GM13976 (cell line): ENCODE measurements at regions not wholly inside any gene's neighbourhood (a gene's known extent, or its start where the extent isn't known, plus 50 kb on each side); places are given as distances from the start of the nearest gene placed in this dataset.
A peak's percentile ranks its signal among the peaks of the same experiment; 100 is the strongest.

ENCODE experiments used
- DNase-seq: peaks from one replicate; pipeline ENCODE4 v3.0.0; 2012; ENCODE audit warnings: low spot score
- in situ Hi-C: fragments of 300-500 bp; cut with MboI; formaldehyde crosslinking; loops from one replicate; pipeline ENCODE4 v1.12.0; 2022; ENCODE audit warnings: low sequenced_read_pairs, mixed read lengths, inconsistent platforms; ENCODE audit not compliant: unreplicated experiment
- TF ChIP-seq, protein P1 (sequence below): IDR thresholded peaks from 2 replicates; pipeline ENCODE4 v1.5.1; 2012; ENCODE audit warnings: borderline replicate concordance, mild to moderate bottlenecking; ENCODE audit not compliant: insufficient read depth; ENCODE audit errors: extremely low read depth, missing control alignments, control extremely low read depth

DNA sequence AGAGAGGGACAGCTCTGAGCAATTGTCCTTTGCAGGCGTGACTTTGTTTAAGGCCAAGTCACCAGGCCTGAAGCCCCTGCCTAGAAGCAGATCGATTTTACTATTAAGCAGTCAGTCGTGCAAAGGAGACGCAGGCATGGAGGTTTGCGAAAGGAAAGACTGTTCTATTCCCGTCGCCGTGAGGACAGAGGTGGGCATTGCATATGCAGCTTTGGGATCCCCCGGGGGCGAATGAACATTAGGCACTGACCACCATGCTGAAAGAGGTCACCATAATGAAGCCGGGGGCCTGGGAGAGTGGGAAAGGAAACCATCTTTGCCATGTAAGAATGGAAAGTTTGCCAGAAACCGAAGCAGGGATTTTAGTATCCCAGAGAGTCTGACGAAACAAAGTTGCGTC, 231.6 kb downstream of the BCL11A start:
- in situ Hi-C loops, result no loop called here
- no peak for DNase-seq
- TF ChIP-seq, protein P1, sequence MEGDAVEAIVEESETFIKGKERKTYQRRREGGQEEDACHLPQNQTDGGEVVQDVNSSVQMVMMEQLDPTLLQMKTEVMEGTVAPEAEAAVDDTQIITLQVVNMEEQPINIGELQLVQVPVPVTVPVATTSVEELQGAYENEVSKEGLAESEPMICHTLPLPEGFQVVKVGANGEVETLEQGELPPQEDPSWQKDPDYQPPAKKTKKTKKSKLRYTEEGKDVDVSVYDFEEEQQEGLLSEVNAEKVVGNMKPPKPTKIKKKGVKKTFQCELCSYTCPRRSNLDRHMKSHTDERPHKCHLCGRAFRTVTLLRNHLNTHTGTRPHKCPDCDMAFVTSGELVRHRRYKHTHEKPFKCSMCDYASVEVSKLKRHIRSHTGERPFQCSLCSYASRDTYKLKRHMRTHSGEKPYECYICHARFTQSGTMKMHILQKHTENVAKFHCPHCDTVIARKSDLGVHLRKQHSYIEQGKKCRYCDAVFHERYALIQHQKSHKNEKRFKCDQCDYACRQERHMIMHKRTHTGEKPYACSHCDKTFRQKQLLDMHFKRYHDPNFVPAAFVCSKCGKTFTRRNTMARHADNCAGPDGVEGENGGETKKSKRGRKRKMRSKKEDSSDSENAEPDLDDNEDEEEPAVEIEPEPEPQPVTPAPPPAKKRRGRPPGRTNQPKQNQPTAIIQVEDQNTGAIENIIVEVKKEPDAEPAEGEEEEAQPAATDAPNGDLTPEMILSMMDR, result no peak

DNA sequence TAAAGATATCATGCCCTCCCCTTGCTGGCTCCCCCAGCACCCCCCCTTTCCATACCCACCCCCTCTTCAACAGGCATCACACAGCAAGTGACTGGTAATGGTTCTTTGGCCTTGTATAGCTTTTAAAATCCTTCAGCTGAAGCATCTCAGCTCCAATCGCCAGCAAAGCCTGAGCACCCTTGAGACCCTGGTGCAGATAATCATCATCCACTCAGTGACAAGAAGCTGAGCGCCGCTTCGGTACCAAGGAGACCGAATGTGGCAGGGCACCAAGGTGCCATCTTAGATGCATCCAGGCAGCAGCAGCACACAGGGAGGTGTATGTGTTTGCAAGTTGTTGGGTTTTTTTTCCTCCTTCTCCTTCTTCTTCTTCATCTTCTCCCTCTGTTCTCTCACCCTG, 232.7 kb downstream of the BCL11A start:
- in situ Hi-C loops, result no loop called here
- no peak for DNase-seq
- TF ChIP-seq, protein P1, result no peak

DNA sequence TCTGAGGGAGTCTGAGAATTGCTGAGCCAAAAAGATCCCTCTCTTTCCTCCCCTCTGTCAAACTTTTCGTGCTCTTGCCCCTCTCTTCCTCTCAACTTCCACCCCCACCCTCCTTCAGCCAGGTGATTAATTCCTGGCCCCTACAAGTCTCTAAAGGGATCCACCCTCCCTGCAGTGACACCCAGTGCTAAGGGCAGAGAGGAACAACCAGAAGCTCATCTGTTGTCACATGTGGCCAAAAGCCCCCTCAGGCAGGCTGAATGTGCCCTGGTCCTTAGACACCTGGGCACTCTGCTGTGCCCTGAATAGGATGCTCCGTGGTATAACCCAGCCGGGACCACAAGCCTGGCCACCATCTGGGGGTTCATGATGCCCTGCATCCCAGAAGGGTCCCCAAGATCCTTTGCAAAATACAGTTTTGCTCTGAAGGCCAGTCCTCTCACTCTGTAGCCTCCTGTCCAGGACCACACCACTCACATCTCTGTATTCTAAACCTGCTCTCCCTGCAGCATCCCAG, 234.4 kb downstream of the BCL11A start:
- TF ChIP-seq, protein P1, result no peak
- DNase-seq, result no peak
- in situ Hi-C loops, result no loop called here

DNA sequence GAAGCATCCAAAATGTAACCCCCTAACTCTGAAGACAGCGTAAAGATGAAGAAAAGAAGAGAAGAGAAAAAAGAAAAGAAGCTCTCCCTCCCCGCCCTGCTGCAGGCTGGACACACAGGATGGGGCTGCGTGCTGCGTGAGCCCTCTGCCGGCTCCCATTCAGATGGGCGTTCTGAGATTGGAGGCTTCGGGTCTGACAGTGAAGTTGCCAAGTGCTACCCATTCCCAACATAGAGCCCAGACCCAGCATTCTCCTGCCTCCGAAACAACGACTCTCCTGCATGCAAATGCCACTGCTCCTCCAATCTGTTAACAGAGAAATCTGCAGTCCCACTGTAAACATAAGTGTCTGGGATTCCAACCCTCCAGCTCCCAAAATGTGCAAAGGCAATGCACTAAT, 234.9 kb downstream of the BCL11A start:
- in situ Hi-C loops, result no loop called here
- no peak for DNase-seq
- TF ChIP-seq, protein P1, result no peak

DNA sequence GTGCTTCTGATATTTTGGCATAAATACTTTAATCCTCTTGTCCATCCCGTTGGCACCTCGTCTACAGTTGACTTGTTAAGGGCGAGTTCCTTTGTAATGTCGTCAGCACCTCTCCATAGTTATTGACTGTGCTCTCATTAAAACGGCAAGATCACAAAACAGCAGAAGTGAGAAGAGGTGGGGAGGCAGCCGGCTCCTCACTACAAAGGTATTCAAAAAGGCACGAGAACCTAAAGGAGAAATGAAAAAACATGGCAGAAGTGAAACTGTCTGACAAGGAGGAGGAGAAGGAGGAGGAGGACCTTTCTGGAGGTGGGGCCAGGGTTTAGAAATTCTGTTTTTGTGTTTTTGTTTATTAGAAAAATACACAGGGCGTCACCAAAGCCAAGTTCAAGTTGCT, 235.6 kb downstream of the BCL11A start:
- in situ Hi-C loops, result no loop called here
- TF ChIP-seq, protein P1, result no peak
- peak; percentile 71 for DNase-seq

DNA sequence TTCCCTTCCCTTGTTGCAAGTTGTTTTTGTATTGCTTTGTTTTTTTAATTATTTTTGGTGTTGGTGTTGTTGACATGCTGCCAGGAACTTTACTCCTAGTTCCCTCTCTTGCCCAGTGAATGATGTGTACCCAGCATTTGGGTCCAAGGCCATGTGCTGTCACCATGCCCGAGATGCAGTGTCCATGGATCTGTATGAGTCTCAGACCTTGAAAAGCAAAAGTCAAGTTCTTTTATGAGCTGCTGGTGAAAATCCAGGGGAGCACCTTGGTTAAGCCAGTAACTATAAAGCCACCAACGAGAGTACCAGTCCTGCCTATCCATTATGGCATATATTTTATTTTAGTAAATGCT, 236.4 kb downstream of the BCL11A start:
- in situ Hi-C loops, result no loop called here
- TF ChIP-seq, protein P1, result no peak
- no peak for DNase-seq

DNA sequence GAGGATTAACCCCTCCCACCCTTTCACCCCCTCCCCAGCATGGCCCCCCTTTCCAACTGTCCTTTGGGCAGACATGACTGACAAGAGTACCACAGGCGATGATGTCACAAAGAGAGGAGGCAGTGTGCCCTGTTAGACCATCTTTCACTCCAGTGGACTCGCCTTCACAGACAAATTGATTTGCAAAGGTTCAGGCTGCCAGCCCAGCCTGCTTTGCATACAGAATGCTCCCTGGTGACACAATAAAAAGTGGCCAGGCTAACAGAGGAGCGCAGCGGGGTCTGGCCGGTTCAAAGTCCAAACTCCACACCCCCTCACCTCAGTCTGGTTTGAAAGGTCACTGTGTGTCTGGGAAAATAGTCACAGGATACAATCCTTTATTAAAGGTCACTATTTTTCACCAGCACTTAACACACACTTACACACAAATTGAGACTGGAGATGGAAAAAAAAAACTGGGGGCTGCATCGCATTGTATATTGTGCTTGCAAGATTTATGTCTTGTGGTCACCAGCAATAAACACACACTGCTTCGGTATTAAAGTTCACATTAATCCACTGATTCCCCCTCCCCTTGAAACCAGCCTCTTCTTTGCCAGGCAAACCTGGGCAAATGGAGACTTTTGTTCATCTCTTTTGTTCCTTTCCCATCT, 236.9 kb downstream of the BCL11A start:
- in situ Hi-C loops, result no loop called here
- no peak for DNase-seq

More for the DNA sequence above, 236.9 kb downstream of the BCL11A start:
- TF ChIP-seq, protein P1, result no peak
